Neutrophil (primary cell): ENCODE measurements at regions not wholly inside any gene's neighbourhood (a gene's known extent, or its start where the extent isn't known, plus 50 kb on each side); places are given as distances from the start of the nearest gene placed in this dataset.

Experiments used
- H3K27ac ChIP-seq: fragments of 200-600 bp; sonication (generic); 2 replicates; pipeline ENCODE4 v1.5.1; 2016; ENCODE audit warnings: mild to moderate bottlenecking, moderate library complexity
- H3K27me3 ChIP-seq: fragments of 200-600 bp; sonication (generic); 2 replicates; pipeline ENCODE4 v1.6.0; 2016; ENCODE audit warnings: mild to moderate bottlenecking
- H3K36me3 ChIP-seq: fragments of 200-600 bp; sonication (generic); 2 replicates; pipeline ENCODE4 v1.5.1; 2017
- H3K4me1 ChIP-seq, 2 experiments: fragments of 200-600 bp in 1 of 2; sonication (generic) in 1 of 2; 1 replicate in 1 of 2; 2 replicates in 1 of 2; pipeline versions ENCODE4 v1.5.1 to v1.6.1; 2013 to 2016; ENCODE audit warnings: low read depth in 1 of 2, low read length in 1 of 2, mild to moderate bottlenecking in 1 of 2, moderate library complexity in 1 of 2; ENCODE audit not compliant: control insufficient read depth in 1 of 2, insufficient read depth in 1 of 2
- H3K4me3 ChIP-seq, 2 experiments: fragments of 200-600 bp in 1 of 2; sonication (generic) in 1 of 2; 1 replicate in 1 of 2; 2 replicates in 1 of 2; pipeline ENCODE4 v1.5.1; 2013 to 2016; ENCODE audit warnings: low read depth in 1 of 2, low read length in 1 of 2, mild to moderate bottlenecking in 1 of 2, moderate library complexity in 1 of 2
- H3K9me3 ChIP-seq: fragments of 200-600 bp; sonication (generic); 2 replicates; pipeline ENCODE4 v1.5.1; 2016
- TF ChIP-seq, protein P1 (sequence below): fragments of 200-600 bp; sonication (generic); IDR thresholded peaks from 2 replicates; pipeline ENCODE4 v1.5.1; 2016; ENCODE audit warnings: antibody characterized with exemption

DNA sequence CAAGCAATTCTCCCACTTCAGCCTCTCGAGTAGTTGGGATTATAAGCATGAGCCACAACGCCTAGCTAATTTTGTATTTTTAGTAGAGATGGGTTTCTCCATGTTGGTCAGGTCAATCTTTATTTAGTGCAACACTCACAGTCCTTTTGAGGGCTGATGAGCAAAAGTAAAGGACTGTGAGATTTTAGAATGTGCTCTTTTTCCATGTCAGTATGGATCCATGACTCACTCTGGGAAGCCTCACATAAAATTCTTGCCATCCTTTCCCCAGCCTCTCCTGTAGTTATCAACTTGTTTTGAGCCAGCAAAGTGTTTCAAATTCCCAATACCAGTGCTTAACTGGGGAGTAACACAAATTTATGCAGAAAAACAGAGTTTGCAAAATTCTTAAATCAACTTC, 135.8 kb upstream of the CXCL12 start:
- no peaks in the 10 kb centered on the region for H3K27me3 ChIP-seq
- H3K9me3 ChIP-seq, result no peaks in the 10 kb centered on the region
- H3K36me3 ChIP-seq, result no peaks in the 10 kb centered on the region
- TF ChIP-seq, protein P1, sequence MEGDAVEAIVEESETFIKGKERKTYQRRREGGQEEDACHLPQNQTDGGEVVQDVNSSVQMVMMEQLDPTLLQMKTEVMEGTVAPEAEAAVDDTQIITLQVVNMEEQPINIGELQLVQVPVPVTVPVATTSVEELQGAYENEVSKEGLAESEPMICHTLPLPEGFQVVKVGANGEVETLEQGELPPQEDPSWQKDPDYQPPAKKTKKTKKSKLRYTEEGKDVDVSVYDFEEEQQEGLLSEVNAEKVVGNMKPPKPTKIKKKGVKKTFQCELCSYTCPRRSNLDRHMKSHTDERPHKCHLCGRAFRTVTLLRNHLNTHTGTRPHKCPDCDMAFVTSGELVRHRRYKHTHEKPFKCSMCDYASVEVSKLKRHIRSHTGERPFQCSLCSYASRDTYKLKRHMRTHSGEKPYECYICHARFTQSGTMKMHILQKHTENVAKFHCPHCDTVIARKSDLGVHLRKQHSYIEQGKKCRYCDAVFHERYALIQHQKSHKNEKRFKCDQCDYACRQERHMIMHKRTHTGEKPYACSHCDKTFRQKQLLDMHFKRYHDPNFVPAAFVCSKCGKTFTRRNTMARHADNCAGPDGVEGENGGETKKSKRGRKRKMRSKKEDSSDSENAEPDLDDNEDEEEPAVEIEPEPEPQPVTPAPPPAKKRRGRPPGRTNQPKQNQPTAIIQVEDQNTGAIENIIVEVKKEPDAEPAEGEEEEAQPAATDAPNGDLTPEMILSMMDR, result no peak
- H3K27ac ChIP-seq, result no peak overlapping the region
- no peaks in the 10 kb centered on the region for H3K4me1 ChIP-seq
- H3K4me3 ChIP-seq, result no peak overlapping the region

DNA sequence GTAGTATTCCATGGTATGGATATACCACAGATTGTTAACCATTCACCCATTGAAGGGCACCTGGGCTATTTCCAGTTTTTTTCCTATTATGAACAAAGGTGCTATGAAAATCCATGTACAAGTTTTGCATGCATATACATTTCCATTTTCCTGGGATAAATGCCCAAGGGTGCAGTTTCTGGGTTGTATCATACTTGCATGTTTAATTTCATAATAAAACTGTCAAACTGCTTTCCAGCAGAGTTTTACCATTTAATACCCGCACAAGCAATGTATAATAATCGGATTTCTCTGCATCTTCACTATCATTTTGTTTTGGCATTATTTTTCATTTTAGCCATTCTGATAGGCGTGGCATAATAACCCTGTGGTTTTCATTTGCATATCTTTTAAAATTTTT, 154.3 kb upstream of the CXCL12 start:
- no peaks in the 10 kb centered on the region for H3K27me3 ChIP-seq
- TF ChIP-seq, protein P1, result no peak
- no peak overlapping the region for H3K27ac ChIP-seq
- no peaks in the 10 kb centered on the region for H3K4me1 ChIP-seq
- no peaks in the 10 kb centered on the region for H3K9me3 ChIP-seq
- no peaks in the 10 kb centered on the region for H3K36me3 ChIP-seq
- H3K4me3 ChIP-seq, result no peak overlapping the region

DNA sequence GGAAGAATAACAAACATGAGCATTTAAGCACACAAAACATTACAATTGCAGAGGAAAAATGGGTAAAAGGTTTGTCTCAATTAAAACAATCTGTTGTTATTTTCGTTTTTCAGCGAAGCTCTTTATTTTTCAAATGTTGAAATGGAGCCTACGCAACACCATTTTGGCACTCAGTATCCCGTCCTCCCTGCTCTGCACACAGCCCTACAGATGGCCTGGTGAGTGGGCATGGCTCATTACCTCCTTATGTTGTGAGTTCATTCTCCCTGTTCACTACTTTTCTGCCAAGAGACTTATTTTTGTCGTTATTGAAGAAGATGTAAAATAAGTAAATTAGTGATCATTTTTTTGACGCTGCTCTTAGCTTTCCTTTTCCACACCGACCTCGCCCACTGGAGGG, 167.8 kb upstream of the CXCL12 start:
- H3K27me3 ChIP-seq, result no peaks in the 10 kb centered on the region
- H3K4me1 ChIP-seq, result no peaks in the 10 kb centered on the region

DNA sequence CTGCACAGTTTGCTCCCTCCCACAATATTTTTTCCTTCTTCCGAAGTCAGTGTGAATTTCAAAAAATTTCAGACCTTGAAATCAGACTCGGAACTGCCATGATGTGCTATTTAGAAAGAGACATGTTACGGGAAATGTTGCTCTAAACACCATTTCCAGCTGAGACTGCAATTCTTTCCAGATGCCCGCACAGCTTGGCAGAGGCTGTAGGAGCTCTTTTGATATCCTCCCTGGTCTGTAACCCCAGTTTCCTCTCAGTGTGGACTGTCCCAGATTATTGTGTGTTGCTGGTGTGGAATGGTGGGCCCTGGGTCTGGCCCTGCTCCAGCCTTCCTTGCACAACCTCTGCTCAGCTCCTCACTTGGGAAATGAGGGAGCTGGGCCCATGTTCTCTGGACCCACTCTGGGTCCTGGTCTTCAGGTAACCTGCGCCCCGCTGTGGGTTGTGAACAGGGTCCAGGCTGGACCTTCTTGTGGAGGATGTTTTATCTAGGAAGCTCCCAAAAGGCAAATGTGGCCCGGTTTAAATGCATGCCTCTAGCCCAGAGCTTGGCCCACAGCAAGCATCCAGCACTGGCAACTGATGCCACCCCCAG, 172.8 kb upstream of the CXCL12 start:
- TF ChIP-seq, protein P1, result no peak
- Histone ChIP-seq H3K27ac (no peak overlapping the region), H3K27me3 (no peaks in the 10 kb centered on the region), H3K4me3 (no peak overlapping the region), H3K36me3 (no peaks in the 10 kb centered on the region), H3K4me1 (no peaks in the 10 kb centered on the region), H3K9me3 (no peaks in the 10 kb centered on the region)

More for the DNA sequence above, 167.8 kb upstream of the CXCL12 start:
- H3K9me3 ChIP-seq, result no peaks in the 10 kb centered on the region
- H3K27ac ChIP-seq, result no peak overlapping the region
- no peak overlapping the region for H3K4me3 ChIP-seq
- TF ChIP-seq, protein P1, result no peak
- H3K36me3 ChIP-seq, result no peaks in the 10 kb centered on the region

DNA sequence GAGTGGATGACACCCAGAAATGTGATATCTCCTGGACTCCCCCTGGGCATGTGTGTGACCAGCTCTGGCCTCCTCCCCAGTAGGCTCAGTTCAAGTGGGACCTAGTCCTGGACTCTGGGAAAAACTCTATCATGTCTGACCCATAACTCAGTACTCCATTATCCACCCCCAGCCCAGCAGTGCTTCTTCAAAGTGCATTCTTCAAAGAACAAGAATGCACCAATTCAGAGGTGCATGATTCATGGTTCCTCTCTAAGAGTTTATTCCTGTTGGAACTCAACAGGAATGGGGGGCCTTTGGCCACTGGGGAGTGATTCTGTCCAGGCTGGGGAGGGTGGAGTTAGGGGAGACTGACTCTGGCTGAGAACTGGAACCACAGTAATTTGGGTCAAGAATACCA, 173.6 kb upstream of the CXCL12 start:
- no peak overlapping the region for H3K27ac ChIP-seq
- TF ChIP-seq, protein P1, result no peak
- no peaks in the 10 kb centered on the region for H3K9me3 ChIP-seq
- H3K4me1 ChIP-seq, result no peaks in the 10 kb centered on the region
- no peaks in the 10 kb centered on the region for H3K36me3 ChIP-seq
- H3K4me3 ChIP-seq, result no peak overlapping the region
- H3K27me3 ChIP-seq, result no peaks in the 10 kb centered on the region

DNA sequence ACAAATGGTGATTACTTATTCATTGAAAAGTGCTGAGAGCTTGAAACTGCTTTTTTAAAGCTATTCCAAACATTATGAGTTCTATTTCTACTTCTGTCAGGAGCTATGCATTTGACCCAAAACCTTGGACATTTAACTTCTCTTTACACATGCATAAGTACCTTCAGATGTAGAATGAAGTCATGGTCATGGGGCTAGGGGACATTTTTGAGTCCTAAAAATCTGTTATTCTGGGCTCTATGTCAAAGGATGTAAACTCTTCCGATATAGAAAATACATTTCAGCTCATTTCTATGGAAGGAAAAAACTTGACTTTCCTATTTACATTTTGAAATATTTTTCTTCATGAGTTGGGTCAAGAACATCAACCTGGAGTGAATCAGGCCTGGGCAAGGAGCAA, 179.5 kb upstream of the CXCL12 start:
- no peaks in the 10 kb centered on the region for H3K36me3 ChIP-seq

More for the DNA sequence above, 179.5 kb upstream of the CXCL12 start:
- TF ChIP-seq, protein P1, result no peak
- no peak overlapping the region for H3K4me3 ChIP-seq
- H3K27ac ChIP-seq, result no peak overlapping the region
- no peaks in the 10 kb centered on the region for H3K27me3 ChIP-seq
- H3K9me3 ChIP-seq, result no peaks in the 10 kb centered on the region
- H3K4me1 ChIP-seq, result no peaks in the 10 kb centered on the region
